ENCODE measurements at regions not wholly inside any gene's neighbourhood (a gene's known extent, or its start where the extent isn't known, plus 50 kb on each side); places are given as distances from the start of the nearest gene placed in this dataset.

GRCh38 chr11:109854731-109855130 is 238.5 kb upstream of the ZC3H12C start:
- Histone ChIP-seq H3K4me1 (ENCODE audit: insufficient read depth, insufficient read length) (no peaks in the 10 kb centered on the region), H3K9ac (ENCODE audit: insufficient read length, low read depth) (no peak overlapping the region), H3K27me3 (ENCODE audit: insufficient read depth, insufficient read length) (no peaks in the 10 kb centered on the region), H3K9me3 (ENCODE audit: insufficient read depth, low read length) (no peaks in the 10 kb centered on the region), H3K36me3 (ENCODE audit: insufficient read depth, insufficient read length, low read length) (no peaks in the 10 kb centered on the region), H3K4me3 (ENCODE audit: insufficient read length, low read depth) (no peak overlapping the region)
- DNase-seq (ENCODE audit: low read depth, low spot score), result no peak
- TF ChIP-seq YY1 (IDR thresholded peaks at IDR 0.05; ENCODE audit: insufficient read depth, insufficient read length) (no peak), ZNF274 (IDR thresholded peaks at IDR 0.05; ENCODE audit: low read depth, low read length) (no peak), SUZ12 (IDR thresholded peaks at IDR 0.05; ENCODE audit: extremely low read depth, insufficient read depth, insufficient read length) (no peak)

GRCh38 chr11:109856928-109857327 is 236.3 kb upstream of the ZC3H12C start:
- DNase-seq (ENCODE audit: low read depth, low spot score), result no peak
- H3K4me3 ChIP-seq (ENCODE audit: insufficient read length, low read depth), result no peak overlapping the region
- H3K4me1 ChIP-seq (ENCODE audit: insufficient read depth, insufficient read length), result no peaks in the 10 kb centered on the region
- TF ChIP-seq ZNF274 (IDR thresholded peaks at IDR 0.05; ENCODE audit: low read depth, low read length), result no peak
- TF ChIP-seq SUZ12 (IDR thresholded peaks at IDR 0.05; ENCODE audit: extremely low read depth, insufficient read depth, insufficient read length), result no peak
- no peak for TF ChIP-seq YY1 (IDR thresholded peaks at IDR 0.05; ENCODE audit: insufficient read depth, insufficient read length)
- H3K9ac ChIP-seq (ENCODE audit: insufficient read length, low read depth), result no peak overlapping the region
- H3K9me3 ChIP-seq (ENCODE audit: insufficient read depth, low read length), result no peaks in the 10 kb centered on the region
- no peaks in the 10 kb centered on the region for H3K36me3 ChIP-seq (ENCODE audit: insufficient read depth, insufficient read length, low read length)
- no peaks in the 10 kb centered on the region for H3K27me3 ChIP-seq (ENCODE audit: insufficient read depth, insufficient read length)

GRCh38 chr11:109857637-109858036 is 235.6 kb upstream of the ZC3H12C start:
- no peaks in the 10 kb centered on the region for H3K36me3 ChIP-seq (ENCODE audit: insufficient read depth, insufficient read length, low read length)
- TF ChIP-seq YY1 (IDR thresholded peaks at IDR 0.05; ENCODE audit: insufficient read depth, insufficient read length) (no peak), ZNF274 (IDR thresholded peaks at IDR 0.05; ENCODE audit: low read depth, low read length) (no peak), SUZ12 (IDR thresholded peaks at IDR 0.05; ENCODE audit: extremely low read depth, insufficient read depth, insufficient read length) (no peak)
- no peaks in the 10 kb centered on the region for H3K9me3 ChIP-seq (ENCODE audit: insufficient read depth, low read length)
- no peak for DNase-seq (ENCODE audit: low read depth, low spot score)
- no peaks in the 10 kb centered on the region for H3K4me1 ChIP-seq (ENCODE audit: insufficient read depth, insufficient read length)
- H3K4me3 ChIP-seq (ENCODE audit: insufficient read length, low read depth), result no peak overlapping the region
- no peaks in the 10 kb centered on the region for H3K27me3 ChIP-seq (ENCODE audit: insufficient read depth, insufficient read length)
- no peak overlapping the region for H3K9ac ChIP-seq (ENCODE audit: insufficient read length, low read depth)

GRCh38 chr11:109858152-109858551 is 235.0 kb upstream of the ZC3H12C start:
- Histone ChIP-seq H3K4me1 (ENCODE audit: insufficient read depth, insufficient read length) (no peaks in the 10 kb centered on the region), H3K4me3 (ENCODE audit: insufficient read length, low read depth) (no peak overlapping the region), H3K27me3 (ENCODE audit: insufficient read depth, insufficient read length) (no peaks in the 10 kb centered on the region), H3K36me3 (ENCODE audit: insufficient read depth, insufficient read length, low read length) (no peaks in the 10 kb centered on the region), H3K9me3 (ENCODE audit: insufficient read depth, low read length) (no peaks in the 10 kb centered on the region), H3K9ac (ENCODE audit: insufficient read length, low read depth) (no peak overlapping the region)
- no peak for DNase-seq (ENCODE audit: low read depth, low spot score)
- TF ChIP-seq ZNF274 (IDR thresholded peaks at IDR 0.05; ENCODE audit: low read depth, low read length) (no peak), SUZ12 (IDR thresholded peaks at IDR 0.05; ENCODE audit: extremely low read depth, insufficient read depth, insufficient read length) (no peak), YY1 (IDR thresholded peaks at IDR 0.05; ENCODE audit: insufficient read depth, insufficient read length) (no peak)

- H3K9me3 ChIP-seq (ENCODE audit: insufficient read depth, low read length), result no peaks in the 10 kb centered on the region
- no peak overlapping the region for H3K9ac ChIP-seq (ENCODE audit: insufficient read length, low read depth)
- DNase-seq (ENCODE audit: low read depth, low spot score), result no peak
- no peaks in the 10 kb centered on the region for H3K36me3 ChIP-seq (ENCODE audit: insufficient read depth, insufficient read length, low read length)
- no peaks in the 10 kb centered on the region for H3K27me3 ChIP-seq (ENCODE audit: insufficient read depth, insufficient read length)
- no peak overlapping the region for H3K4me3 ChIP-seq (ENCODE audit: insufficient read length, low read depth)
- H3K4me1 ChIP-seq (ENCODE audit: insufficient read depth, insufficient read length), result no peaks in the 10 kb centered on the region
- TF ChIP-seq SUZ12 (IDR thresholded peaks at IDR 0.05; ENCODE audit: extremely low read depth, insufficient read depth, insufficient read length), result no peak
- no peak for TF ChIP-seq ZNF274 (IDR thresholded peaks at IDR 0.05; ENCODE audit: low read depth, low read length)
- no peak for TF ChIP-seq YY1 (IDR thresholded peaks at IDR 0.05; ENCODE audit: insufficient read depth, insufficient read length)
These were observed 234.0 kb upstream of the ZC3H12C start for GRCh38 chr11:109859045-109859724.

- Histone ChIP-seq H3K4me3 (ENCODE audit: insufficient read length, low read depth) (no peak overlapping the region), H3K9me3 (ENCODE audit: insufficient read depth, low read length) (no peaks in the 10 kb centered on the region), H3K27me3 (ENCODE audit: insufficient read depth, insufficient read length) (no peaks in the 10 kb centered on the region), H3K9ac (ENCODE audit: insufficient read length, low read depth) (no peak overlapping the region), H3K36me3 (ENCODE audit: insufficient read depth, insufficient read length, low read length) (no peaks in the 10 kb centered on the region), H3K4me1 (ENCODE audit: insufficient read depth, insufficient read length) (no peaks in the 10 kb centered on the region)
- no peak for DNase-seq (ENCODE audit: low read depth, low spot score)
- no peak for TF ChIP-seq SUZ12 (IDR thresholded peaks at IDR 0.05; ENCODE audit: extremely low read depth, insufficient read depth, insufficient read length)
- no peak for TF ChIP-seq ZNF274 (IDR thresholded peaks at IDR 0.05; ENCODE audit: low read depth, low read length)
- TF ChIP-seq YY1 (IDR thresholded peaks at IDR 0.05; ENCODE audit: insufficient read depth, insufficient read length), result no peak
These were observed 230.4 kb upstream of the ZC3H12C start for GRCh38 chr11:109862835-109863234.

GRCh38 chr11:109864151-109864661 is 229.0 kb upstream of the ZC3H12C start:
- no peak overlapping the region for H3K9ac ChIP-seq (ENCODE audit: insufficient read length, low read depth)

More at GRCh38 chr11:109864151-109864661, 229.0 kb upstream of the ZC3H12C start:
- no peaks in the 10 kb centered on the region for H3K27me3 ChIP-seq (ENCODE audit: insufficient read depth, insufficient read length)
- H3K4me3 ChIP-seq (ENCODE audit: insufficient read length, low read depth), result no peak overlapping the region
- H3K4me1 ChIP-seq (ENCODE audit: insufficient read depth, insufficient read length), result no peaks in the 10 kb centered on the region
- TF ChIP-seq SUZ12 (IDR thresholded peaks at IDR 0.05; ENCODE audit: extremely low read depth, insufficient read depth, insufficient read length) (no peak), YY1 (IDR thresholded peaks at IDR 0.05; ENCODE audit: insufficient read depth, insufficient read length) (no peak), ZNF274 (IDR thresholded peaks at IDR 0.05; ENCODE audit: low read depth, low read length) (no peak)
- H3K36me3 ChIP-seq (ENCODE audit: insufficient read depth, insufficient read length, low read length), result no peaks in the 10 kb centered on the region
- H3K9me3 ChIP-seq (ENCODE audit: insufficient read depth, low read length), result no peaks in the 10 kb centered on the region
- peak; percentile 9 for DNase-seq (ENCODE audit: low read depth, low spot score)

Measured in NT2/D1 (cell line).